ENCODE measurements at regions not wholly inside any gene's neighbourhood (a gene's known extent, or its start where the extent isn't known, plus 50 kb on each side); places are given as distances from the start of the nearest gene placed in this dataset.

DNA sequence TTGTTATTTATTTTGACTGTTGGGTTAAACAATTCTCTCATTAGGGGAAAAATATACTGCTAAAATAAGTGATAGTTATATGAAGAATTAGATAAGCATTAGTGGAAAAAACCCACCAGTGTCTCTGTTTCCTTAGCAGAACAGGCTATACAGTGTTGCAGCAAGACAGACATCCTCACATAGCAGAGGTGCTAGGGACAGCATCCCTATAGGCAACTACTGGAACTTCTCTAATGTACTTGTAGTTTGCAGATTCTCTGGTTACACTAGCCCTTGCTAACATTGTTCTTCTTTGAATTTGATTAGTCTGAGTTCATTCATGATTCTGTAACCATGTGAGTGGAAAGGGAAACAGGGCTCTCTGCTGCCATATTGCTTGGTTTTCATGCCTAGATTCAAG lies 661.8 kb upstream of the RGMB start:
- DNase-seq = no peak
- Mint-ChIP-seq H3K9me3 (ENCODE audit: unreplicated experiment) (peaks cover 9% of the 10 kb centered on the region), H3K27ac (ENCODE audit: unreplicated experiment) (no peak overlapping the region), H3K4me3 (ENCODE audit: unreplicated experiment) (no peak overlapping the region), H3K4me1 (ENCODE audit: low read depth, unreplicated experiment) (no peaks in the 10 kb centered on the region), H3K36me3 (ENCODE audit: insufficient read depth, unreplicated experiment) (no peaks in the 10 kb centered on the region), H3K27me3 (ENCODE audit: insufficient read depth, unreplicated experiment) (peaks cover under 1% of the 10 kb centered on the region)
- CTCF ChIA-PET = no interaction called here
- no TSS peak for BruUV-seq (replicated peaks)
- H3K27me3 ChIP-seq (replicated peaks; ENCODE audit: control insufficient read depth, insufficient read depth, low read length) = no peaks in the 10 kb centered on the region
- TF ChIP-seq, protein P1, sequence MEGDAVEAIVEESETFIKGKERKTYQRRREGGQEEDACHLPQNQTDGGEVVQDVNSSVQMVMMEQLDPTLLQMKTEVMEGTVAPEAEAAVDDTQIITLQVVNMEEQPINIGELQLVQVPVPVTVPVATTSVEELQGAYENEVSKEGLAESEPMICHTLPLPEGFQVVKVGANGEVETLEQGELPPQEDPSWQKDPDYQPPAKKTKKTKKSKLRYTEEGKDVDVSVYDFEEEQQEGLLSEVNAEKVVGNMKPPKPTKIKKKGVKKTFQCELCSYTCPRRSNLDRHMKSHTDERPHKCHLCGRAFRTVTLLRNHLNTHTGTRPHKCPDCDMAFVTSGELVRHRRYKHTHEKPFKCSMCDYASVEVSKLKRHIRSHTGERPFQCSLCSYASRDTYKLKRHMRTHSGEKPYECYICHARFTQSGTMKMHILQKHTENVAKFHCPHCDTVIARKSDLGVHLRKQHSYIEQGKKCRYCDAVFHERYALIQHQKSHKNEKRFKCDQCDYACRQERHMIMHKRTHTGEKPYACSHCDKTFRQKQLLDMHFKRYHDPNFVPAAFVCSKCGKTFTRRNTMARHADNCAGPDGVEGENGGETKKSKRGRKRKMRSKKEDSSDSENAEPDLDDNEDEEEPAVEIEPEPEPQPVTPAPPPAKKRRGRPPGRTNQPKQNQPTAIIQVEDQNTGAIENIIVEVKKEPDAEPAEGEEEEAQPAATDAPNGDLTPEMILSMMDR (IDR thresholded peaks at IDR 0.05; ENCODE audit: insufficient read depth in 1 of 2, low read depth in 1 of 2, low read length in 1 of 2, severe bottlenecking in 1 of 2, unreplicated experiment in 1 of 2) = no peak
- H3K4me3 ChIP-seq (ENCODE audit: low read depth, low read length) = no peak overlapping the region
- no peaks in the 10 kb centered on the region for H3K4me1 ChIP-seq
- POLR2A ChIA-PET = no interaction called here
- no peaks in the 10 kb centered on the region; the same call in 1 of the 2 replicates for H3K9me3 ChIP-seq
- H3K36me3 ChIP-seq (ENCODE audit: control insufficient read depth, insufficient read depth, low read length) = no peaks in the 10 kb centered on the region
- intact Hi-C loops (cut with micrococcal nuclease; ENCODE audit: unreplicated experiment) = no loop called here

DNA sequence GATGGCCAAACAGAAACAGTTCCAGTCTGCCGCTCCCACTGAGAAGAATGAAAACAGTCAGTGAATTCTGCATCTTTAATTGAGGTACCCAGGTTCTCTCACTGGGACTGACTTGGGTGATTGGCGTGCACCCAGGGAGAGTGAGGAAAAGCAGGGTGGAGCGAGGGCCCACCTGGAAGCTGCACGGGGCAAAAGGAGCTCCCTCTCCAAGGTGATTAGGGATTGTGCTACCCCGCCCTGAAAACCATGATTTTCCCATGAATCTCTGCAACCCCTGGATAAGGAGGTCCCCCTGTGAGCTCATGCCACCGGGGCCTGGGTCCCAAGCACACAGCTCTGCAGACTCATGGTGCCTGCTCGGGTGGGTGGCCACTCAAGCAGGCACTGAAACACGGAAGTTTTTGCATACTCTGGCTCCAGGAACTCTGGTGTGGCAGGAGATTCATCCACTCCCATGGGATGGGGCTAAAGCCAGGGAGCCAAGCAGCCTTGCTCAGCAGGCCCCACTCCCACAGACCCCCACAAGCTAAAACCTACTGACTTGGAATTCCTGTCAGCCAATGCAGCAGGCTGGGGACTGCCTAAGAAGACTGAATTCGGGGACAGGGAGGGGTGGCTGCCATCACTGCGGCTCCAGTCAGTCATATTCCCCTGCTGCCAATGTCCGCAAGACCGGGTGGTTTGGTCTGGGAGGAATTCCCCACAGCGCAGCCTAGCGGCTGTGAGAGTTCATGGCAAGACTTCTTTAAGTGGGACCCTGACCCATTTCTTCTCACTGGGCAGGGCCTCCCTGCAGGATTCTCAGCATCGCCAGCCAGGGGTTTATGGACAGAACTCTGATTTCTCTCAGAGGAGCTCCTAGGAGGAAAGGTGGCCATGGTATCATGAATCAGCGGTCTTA lies 652.2 kb upstream of the RGMB start:
- Histone ChIP-seq H3K36me3 (ENCODE audit: control insufficient read depth, insufficient read depth, low read length) (no peaks in the 10 kb centered on the region), H3K9me3 (no peaks in the 10 kb centered on the region), H3K27me3 (replicated peaks; ENCODE audit: control insufficient read depth, insufficient read depth, low read length) (no peaks in the 10 kb centered on the region), H3K4me3 (ENCODE audit: low read depth, low read length) (no peak overlapping the region), H3K4me1 (no peaks in the 10 kb centered on the region; the same call in 1 of the 2 replicates)
- CTCF ChIA-PET = no interaction called here
- DNase-seq = no peak
- Mint-ChIP-seq H3K4me3 (ENCODE audit: unreplicated experiment) (no peak overlapping the region), H3K36me3 (ENCODE audit: insufficient read depth, unreplicated experiment) (no peaks in the 10 kb centered on the region), H3K27ac (ENCODE audit: unreplicated experiment) (no peak overlapping the region), H3K27me3 (ENCODE audit: insufficient read depth, unreplicated experiment) (no peaks in the 10 kb centered on the region), H3K9me3 (ENCODE audit: unreplicated experiment) (peaks cover 4% of the 10 kb centered on the region), H3K4me1 (ENCODE audit: low read depth, unreplicated experiment) (no peaks in the 10 kb centered on the region)
- intact Hi-C loops (cut with micrococcal nuclease; ENCODE audit: unreplicated experiment) = no loop called here
- POLR2A ChIA-PET = no interaction called here
- no TSS peak for BruUV-seq (replicated peaks)
- TF ChIP-seq, protein P1 (IDR thresholded peaks at IDR 0.05; ENCODE audit: insufficient read depth in 1 of 2, low read depth in 1 of 2, low read length in 1 of 2, severe bottlenecking in 1 of 2, unreplicated experiment in 1 of 2) = no peak

DNA sequence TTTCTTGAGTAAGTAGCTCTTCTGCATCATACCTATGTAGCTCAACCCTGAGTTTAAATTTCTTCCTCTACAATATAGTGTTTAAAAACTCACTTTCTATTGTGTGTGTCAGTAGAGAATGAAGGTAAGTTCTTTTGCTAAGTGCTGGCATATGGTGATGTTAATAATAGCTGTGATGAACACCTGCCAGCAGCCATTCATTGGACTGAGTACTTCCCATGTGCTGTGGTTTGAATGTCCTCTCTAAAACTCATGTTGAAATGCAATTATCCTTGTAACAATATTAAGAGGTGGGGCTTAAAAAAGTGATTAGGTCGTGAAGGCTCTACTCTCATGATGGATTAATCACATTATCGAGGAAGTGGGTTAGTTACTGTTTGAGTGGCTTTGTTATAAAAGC lies 645.2 kb upstream of the RGMB start:
- Mint-ChIP-seq H3K9me3 (ENCODE audit: unreplicated experiment) (no peaks in the 10 kb centered on the region), H3K27ac (ENCODE audit: unreplicated experiment) (no peak overlapping the region), H3K36me3 (ENCODE audit: insufficient read depth, unreplicated experiment) (no peaks in the 10 kb centered on the region), H3K4me3 (ENCODE audit: unreplicated experiment) (no peak overlapping the region), H3K4me1 (ENCODE audit: low read depth, unreplicated experiment) (no peaks in the 10 kb centered on the region), H3K27me3 (ENCODE audit: insufficient read depth, unreplicated experiment) (no peaks in the 10 kb centered on the region)
- no peak overlapping the region for H3K4me3 ChIP-seq (ENCODE audit: low read depth, low read length)
- CTCF ChIA-PET = no interaction called here
- intact Hi-C loops (cut with micrococcal nuclease; ENCODE audit: unreplicated experiment) = no loop called here
- no peaks in the 10 kb centered on the region for H3K9me3 ChIP-seq
- no peaks in the 10 kb centered on the region for H3K36me3 ChIP-seq (ENCODE audit: control insufficient read depth, insufficient read depth, low read length)
- no peaks in the 10 kb centered on the region for H3K4me1 ChIP-seq
- no peaks in the 10 kb centered on the region for H3K27me3 ChIP-seq (replicated peaks; ENCODE audit: control insufficient read depth, insufficient read depth, low read length)
- TF ChIP-seq, protein P1 (IDR thresholded peaks at IDR 0.05; ENCODE audit: insufficient read depth in 1 of 2, low read depth in 1 of 2, low read length in 1 of 2, severe bottlenecking in 1 of 2, unreplicated experiment in 1 of 2) = no peak
- no peak for DNase-seq
- POLR2A ChIA-PET = no interaction called here
- no TSS peak for BruUV-seq (replicated peaks)
